Mucosa of stomach (tissue), 1 donor: ENCODE measurements at regions not wholly inside any gene's neighbourhood (a gene's known extent, or its start where the extent isn't known, plus 50 kb on each side); places are given as distances from the start of the nearest gene placed in this dataset.
"Not testable (repeated sequence)": the region's sequence is repeated elsewhere in the genome, so short reads cannot be mapped to it uniquely, and the experiment has no call there.

Experiments
- H3K27me3 ChIP-seq: one replicate; pipeline ENCODE4 v1.7.0; 2013; ENCODE audit warnings: mild to moderate bottlenecking, low read length; ENCODE audit not compliant: control insufficient read depth, insufficient read depth
- H3K36me3 ChIP-seq: one replicate; pipeline ENCODE4 v1.7.0; 2013; ENCODE audit warnings: low read length; ENCODE audit not compliant: control insufficient read depth, insufficient read depth
- H3K4me1 ChIP-seq: one replicate; pipeline ENCODE4 v1.7.0; 2013; ENCODE audit warnings: mild to moderate bottlenecking, low read length; ENCODE audit not compliant: control insufficient read depth, insufficient read depth
- H3K4me3 ChIP-seq: one replicate; pipeline ENCODE4 v1.7.0; 2013; ENCODE audit warnings: low read length
- H3K9ac ChIP-seq: one replicate; pipeline ENCODE4 v1.7.0; 2013; ENCODE audit warnings: mild to moderate bottlenecking, low read length, moderate library complexity
- H3K9me3 ChIP-seq: one replicate; pipeline ENCODE4 v1.7.0; 2013; ENCODE audit warnings: mild to moderate bottlenecking, low read length, moderate library complexity; ENCODE audit not compliant: control insufficient read depth
- donor health status: Pancreatic carcinoma.

DNA sequence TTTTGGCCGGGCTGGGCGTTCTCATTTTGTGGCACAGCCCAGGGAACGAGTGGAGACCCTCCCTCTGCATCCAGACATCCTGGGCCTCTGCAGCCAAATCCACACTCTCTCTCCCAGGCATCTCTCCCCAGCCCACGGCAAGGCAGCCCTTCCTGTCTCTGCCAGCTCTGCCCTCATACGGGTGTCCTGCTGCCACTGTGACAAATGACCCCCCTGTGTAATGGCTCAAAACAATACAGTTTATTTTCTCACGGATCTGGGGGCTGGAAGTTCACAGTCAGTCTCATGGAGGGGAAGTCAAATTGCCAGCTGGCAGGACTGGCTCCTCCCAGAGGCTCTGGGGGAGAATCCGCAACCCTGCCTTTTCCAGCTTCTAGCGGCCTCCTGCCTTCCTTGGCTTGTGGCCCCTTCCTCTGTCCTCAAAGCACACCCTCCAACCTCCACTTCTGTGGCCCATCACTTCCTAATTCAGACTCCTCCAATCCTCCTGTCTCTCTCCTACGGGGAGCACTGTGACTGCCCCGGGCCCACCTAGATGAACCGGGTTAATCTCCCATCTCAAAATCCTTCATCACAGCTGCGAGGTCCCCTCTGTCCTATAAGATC, 70.2 kb upstream of the COL5A1 start:
- H3K9me3 ChIP-seq = no peaks in the 10 kb centered on the region
- no peaks in the 10 kb centered on the region for H3K36me3 ChIP-seq
- no peaks in the 10 kb centered on the region for H3K27me3 ChIP-seq
- H3K4me1 ChIP-seq = no peaks in the 10 kb centered on the region
- H3K4me3 ChIP-seq = no peak overlapping the region
- no peak overlapping the region for H3K9ac ChIP-seq

DNA sequence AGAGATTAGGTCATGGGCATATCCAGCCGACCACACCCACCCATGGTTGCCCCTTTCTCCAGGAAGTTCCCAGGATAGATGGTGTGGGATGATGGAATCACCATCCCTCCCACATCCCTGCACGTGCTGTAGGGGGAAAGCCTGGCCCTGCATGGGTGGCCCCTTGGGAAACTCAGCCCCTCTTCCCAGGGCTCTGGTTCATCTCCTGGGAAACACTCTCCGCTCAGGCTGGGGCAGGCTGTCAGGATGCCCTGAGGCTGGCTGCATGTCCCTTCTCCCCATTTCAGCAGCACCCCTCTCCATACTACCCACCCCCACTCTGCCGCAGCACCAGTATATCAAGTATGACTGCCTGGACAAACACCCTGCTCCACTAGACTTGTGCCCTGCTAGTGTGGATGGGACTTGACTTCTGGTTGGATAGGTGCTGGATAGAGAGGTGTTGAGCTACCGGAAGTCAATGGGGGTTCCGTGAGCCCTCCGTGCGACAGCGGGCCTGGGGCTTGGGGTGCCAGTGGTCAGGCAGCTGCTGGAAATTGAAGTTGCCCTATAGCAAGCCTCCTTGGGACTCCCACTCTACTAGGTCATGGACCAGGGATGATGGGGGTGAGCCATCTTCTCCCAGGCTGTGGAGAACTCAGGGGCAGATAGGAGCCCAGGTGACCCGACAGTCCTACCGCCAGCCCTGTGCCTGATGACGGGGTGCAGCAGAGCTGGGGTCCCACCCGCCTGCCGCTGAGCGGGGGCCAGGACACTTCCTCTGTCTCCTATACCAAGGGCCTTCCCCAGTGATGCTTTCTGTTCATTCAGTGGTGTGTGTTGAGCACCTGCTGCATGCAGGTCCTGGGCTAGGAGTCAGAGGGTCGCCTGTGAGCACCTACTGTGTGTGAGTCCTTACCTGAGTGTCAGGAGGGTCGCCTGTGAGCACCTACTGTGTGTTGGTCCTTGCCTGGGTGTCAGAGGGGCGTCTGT, 69.4 kb upstream of the COL5A1 start:
- Histone ChIP-seq H3K9me3 (no peaks in the 10 kb centered on the region), H3K27me3 (no peaks in the 10 kb centered on the region), H3K4me3 (no peak overlapping the region), H3K36me3 (no peaks in the 10 kb centered on the region), H3K9ac (no peak overlapping the region), H3K4me1 (no peaks in the 10 kb centered on the region)

DNA sequence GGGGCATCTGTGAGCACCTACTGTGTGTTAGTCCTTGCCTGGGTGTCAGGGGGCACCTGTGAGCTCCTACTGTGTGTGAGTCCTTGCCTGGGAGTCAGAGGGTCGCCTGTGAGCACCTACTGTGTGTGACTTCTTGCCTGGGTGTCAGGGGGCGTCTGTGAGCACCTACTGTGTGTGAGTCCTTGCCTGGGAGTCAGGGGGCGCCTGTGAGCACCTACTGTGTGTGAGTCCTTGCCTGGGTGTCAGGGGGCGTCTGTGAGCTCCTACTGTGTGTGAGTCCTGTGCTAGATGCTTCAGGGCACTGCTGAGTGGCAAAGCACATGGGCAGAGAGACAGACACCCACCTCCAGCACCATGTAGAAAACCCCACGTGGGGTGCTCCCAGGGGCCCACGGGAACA, 66.9 kb upstream of the COL5A1 start:
- not testable (repeated sequence) for H3K9me3 ChIP-seq, H3K4me3 ChIP-seq

DNA sequence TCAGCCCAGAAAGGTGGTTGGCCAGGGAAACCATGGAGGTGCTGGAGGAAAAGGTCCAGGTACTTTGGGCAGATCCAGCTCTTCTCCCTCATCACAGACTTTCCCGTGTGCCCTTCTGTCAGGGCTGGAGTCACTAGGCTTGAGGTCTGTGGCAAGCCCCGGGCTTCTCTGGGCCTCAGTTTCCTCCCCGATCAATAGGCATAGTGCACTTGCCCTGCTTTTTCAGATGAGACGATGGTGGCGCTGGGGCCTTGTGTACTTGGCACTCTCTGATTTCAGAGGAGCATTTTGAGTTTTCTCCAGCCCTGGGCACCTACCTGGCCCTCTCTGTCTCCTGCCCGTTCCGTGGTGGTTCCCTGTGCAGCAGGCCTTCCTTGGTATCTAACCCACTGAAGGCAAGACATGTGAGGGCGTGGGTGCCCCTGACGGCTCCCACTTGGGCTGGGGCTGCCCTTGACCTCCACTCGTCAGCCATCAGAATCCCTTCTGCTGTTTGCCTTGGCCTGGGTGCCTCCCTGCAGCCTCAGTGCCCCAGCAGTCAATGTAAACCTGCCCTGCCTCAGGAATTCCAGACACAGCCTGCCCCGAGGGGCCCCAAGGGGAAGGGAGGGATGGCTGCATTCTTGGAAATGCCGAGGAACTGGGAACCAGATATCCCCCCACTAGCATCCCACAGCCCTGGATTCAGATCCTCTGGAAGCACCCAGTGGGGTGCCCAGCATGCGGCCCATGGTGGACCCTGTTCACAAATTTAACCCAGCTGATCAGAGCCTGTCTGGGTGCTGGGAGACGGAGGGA, 66.3 kb upstream of the COL5A1 start:
- no peaks in the 10 kb centered on the region for H3K4me1 ChIP-seq
- H3K9me3 ChIP-seq = no peaks in the 10 kb centered on the region
- H3K36me3 ChIP-seq = no peaks in the 10 kb centered on the region
- H3K4me3 ChIP-seq = no peak overlapping the region
- no peak overlapping the region for H3K9ac ChIP-seq
- no peaks in the 10 kb centered on the region for H3K27me3 ChIP-seq

More for the DNA sequence above, 66.9 kb upstream of the COL5A1 start:
- not testable (repeated sequence) for H3K9ac ChIP-seq, H3K36me3 ChIP-seq, H3K4me1 ChIP-seq, H3K27me3 ChIP-seq

DNA sequence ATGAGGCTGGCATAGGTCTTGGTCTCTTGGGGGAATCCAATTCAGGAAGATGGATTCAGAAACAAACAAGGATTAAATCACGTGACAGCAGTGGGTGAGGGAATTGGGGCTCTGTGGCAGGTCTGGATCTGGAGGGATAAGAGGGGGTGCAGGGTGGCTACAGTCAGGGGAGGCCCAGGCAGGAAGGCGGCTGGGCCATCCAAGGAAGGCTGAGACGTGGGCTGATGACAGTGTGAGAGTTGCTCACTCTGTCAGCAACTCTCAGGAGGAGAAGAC, 65.8 kb upstream of the COL5A1 start:
- no peak overlapping the region for H3K4me3 ChIP-seq
- no peaks in the 10 kb centered on the region for H3K36me3 ChIP-seq
- H3K9ac ChIP-seq = no peak overlapping the region
- no peaks in the 10 kb centered on the region for H3K9me3 ChIP-seq
- H3K27me3 ChIP-seq = no peaks in the 10 kb centered on the region
- no peaks in the 10 kb centered on the region for H3K4me1 ChIP-seq

DNA sequence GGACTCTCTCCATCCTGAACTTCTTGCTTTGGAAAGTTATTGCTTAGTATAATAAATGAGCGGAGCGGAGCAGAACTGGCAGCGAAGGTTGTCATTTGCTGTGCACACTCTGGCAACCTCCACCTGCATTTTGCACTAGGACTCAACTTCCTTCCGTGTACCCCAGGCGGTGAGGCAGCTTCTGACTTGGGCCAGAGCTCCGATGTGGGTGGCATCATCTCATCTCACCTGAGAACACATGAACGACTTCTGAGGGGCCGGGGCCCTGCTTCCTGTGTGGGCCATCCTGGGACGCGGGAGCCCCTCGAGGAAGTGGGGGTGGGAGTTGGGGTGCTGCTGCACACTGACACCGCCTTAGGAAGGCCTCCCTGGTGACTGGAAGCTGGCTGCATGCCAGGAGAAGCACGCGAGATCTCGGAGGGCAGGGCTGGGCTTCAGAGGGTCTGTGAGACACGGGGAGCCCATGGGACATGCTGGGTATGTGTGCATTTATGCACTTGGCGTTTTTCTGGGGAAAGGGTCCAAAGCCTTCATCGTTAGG, 56.5 kb upstream of the COL5A1 start:
- no peaks in the 10 kb centered on the region for H3K27me3 ChIP-seq
- H3K4me1 ChIP-seq = no peaks in the 10 kb centered on the region
- H3K36me3 ChIP-seq = no peaks in the 10 kb centered on the region
- no peaks in the 10 kb centered on the region for H3K9me3 ChIP-seq
- no peak overlapping the region for H3K4me3 ChIP-seq
- H3K9ac ChIP-seq = no peak overlapping the region

DNA sequence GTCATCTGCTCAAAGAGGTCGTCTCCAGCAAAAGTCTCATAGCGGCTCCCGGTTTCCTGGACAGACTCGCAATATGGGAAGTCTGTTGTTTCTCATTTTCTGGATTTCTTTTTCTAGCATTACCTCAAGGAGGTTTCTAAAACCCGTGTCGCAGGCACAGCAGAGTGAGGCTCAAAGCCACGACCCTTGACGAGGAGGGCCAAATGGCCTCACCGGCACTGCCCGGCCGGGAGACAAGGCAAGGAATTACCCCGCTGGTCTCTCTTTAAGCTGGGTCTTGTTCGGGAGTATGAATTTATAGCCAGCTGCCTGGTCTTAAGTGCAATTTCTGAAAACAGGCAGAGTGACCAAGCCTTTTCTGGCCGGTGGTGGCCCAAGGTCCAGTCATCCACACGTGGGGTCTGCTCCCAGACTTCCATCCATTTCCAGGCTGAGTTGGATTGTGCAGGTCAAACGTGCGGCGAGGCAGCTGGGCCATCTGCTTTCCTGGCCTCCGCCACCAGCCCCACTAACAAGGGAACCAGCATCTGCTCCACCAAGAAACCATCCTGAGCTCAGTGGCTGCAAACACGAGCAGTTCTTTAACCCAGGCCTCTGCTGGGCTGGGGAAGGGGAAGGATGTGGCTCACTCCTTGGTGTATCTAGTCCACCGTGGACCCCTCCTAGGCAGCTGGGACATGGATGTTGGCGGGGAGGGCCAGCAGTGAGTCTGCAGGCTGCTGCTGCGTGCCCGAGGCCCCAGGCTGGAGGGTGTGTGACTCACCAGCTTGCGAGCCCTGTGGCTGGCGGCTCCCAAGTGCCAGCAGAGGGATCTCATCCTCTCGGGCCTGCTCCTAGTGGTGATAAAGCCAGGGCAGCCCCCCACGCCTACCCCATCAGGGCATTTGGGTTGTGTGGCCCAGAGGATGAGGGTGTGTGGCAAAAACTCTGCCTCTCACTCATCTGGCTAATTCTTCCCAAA, 55.6 kb upstream of the COL5A1 start:
- Histone ChIP-seq H3K4me3 (no peak overlapping the region), H3K9ac (no peak overlapping the region), H3K27me3 (no peaks in the 10 kb centered on the region), H3K9me3 (no peaks in the 10 kb centered on the region), H3K4me1 (no peaks in the 10 kb centered on the region), H3K36me3 (no peaks in the 10 kb centered on the region)

DNA sequence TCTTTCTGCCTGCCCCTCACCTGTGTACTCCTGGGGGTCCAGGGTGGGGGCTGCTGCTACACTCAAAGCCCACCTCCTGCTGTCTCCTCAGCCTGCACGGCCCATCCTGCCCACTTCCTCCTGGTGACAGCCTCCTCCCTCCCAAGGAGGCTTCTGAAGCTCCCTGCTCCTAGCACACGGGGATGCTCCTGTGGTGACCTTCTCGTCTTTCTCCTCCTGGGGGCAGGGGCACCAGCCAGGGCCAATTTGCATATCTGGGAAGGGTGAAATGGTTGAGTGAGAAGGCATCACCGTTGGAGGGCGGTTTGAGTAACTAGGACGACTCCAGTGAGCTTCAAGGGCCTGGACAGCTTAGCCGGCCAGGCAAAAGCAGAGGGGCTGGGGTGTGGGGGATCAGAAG, 51.9 kb upstream of the COL5A1 start:
- Histone ChIP-seq H3K9ac (no peak overlapping the region), H3K4me3 (no peak overlapping the region), H3K27me3 (no peaks in the 10 kb centered on the region), H3K9me3 (no peaks in the 10 kb centered on the region), H3K4me1 (no peaks in the 10 kb centered on the region), H3K36me3 (no peaks in the 10 kb centered on the region)

DNA sequence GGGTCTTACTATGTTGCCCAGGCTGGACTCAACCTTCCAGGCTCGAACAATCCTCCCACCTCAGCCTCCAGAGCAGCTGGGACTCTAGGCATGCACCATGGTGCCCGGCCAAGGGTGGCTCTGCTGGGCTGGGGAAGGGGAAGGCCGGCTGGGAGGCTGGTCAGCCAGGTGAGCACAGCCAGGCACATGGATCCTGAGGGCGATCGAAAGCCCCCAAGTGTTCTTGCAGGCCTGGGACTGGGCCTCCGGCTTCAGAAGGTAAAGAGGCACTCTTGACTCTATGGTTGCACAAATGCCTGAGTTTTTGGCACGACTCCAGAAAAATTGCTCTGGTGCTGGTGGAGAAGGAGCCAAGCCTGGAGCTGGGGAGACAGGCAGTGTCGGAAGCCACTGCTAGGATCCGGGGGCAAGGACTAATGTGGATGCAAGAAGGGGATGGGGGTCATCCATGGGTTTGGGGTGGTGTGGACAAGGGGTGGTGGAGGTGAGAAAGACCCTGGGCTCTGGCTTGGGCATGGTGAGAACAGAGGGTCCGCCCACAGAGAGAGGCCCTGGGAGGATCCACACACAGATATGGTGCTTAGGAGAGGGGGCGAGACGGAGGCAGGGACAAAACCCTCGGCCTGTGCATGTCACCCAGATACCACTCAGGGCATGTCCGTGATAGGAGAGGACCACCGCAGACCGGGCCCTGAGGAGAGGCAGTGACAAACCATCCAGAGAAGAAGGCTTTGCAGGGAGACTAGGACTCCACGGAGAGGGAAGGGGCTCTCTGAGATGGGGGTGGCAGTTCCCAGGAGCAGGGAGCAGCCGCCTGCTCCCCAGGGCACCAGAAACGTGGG, 51.1 kb upstream of the COL5A1 start:
- Histone ChIP-seq H3K9me3 (no peaks in the 10 kb centered on the region), H3K27me3 (no peaks in the 10 kb centered on the region), H3K9ac (no peak overlapping the region), H3K4me3 (no peak overlapping the region), H3K4me1 (no peaks in the 10 kb centered on the region), H3K36me3 (no peaks in the 10 kb centered on the region)

DNA sequence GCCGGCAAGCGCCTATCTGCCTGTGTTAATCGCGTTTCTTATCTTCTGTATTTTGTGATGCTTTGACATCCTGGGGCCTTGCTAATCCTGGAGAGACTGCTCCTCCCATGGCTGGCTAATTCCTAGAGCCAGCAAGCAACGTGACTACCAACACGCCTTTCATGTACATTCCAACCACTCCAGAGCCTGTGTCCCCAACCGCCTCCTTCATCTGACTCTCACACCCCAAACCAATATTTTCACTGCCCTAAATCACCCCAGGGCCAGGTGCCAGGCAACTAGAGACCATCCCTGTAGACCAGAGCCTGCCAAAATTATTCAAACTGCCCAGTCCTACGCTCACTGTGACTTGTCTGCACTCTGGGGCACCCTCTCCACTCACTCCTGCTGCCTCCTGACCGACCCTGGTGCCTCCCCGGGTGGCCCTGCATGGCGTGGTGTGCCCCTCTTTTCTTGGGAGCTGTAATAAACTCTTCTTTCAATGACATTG, 50.5 kb upstream of the COL5A1 start:
- Histone ChIP-seq H3K4me1 (no peaks in the 10 kb centered on the region), H3K4me3 (no peak overlapping the region), H3K27me3 (no peaks in the 10 kb centered on the region), H3K9me3 (no peaks in the 10 kb centered on the region), H3K9ac (no peak overlapping the region), H3K36me3 (no peaks in the 10 kb centered on the region)
